ENCODE measurements at regions not wholly inside any gene's neighbourhood (a gene's known extent, or its start where the extent isn't known, plus 50 kb on each side); places are given as distances from the start of the nearest gene placed in this dataset.

- Histone ChIP-seq H3K27me3 (ENCODE audit: low read length) (no peaks in the 10 kb centered on the region), H3K27ac (ENCODE audit: low read depth, low read length) (no peak overlapping the region), H3K36me3 (ENCODE audit: low read length) (no peaks in the 10 kb centered on the region), H3K9ac (ENCODE audit: low read length) (no peak overlapping the region), H2AFZ (ENCODE audit: low read depth, low read length, severe bottlenecking) (no peak overlapping the region), H3K9me3 (ENCODE audit: insufficient read depth, low read length) (no peaks in the 10 kb centered on the region), H3K79me2 (ENCODE audit: insufficient read depth, low read length) (no peaks in the 10 kb centered on the region), H4K20me1 (ENCODE audit: low read depth, low read length) (no peaks in the 10 kb centered on the region), H3F3A (ENCODE audit: insufficient read depth) (no peaks in the 10 kb centered on the region), H3K4me3 (ENCODE audit: insufficient read depth, low read length, poor library complexity, severe bottlenecking) (no peak overlapping the region), H3K4me2 (ENCODE audit: low read depth, low read length, poor library complexity, severe bottlenecking) (no peak overlapping the region), H3K9me2 (replicated peaks; ENCODE audit: insufficient read depth, low read length) (no peaks in the 10 kb centered on the region)
- no peak for TF ChIP-seq EZH2phosphoT487 (conservative IDR thresholded peaks at IDR 0.05; ENCODE audit: low read length)
- TF ChIP-seq CTCF (IDR thresholded peaks at IDR 0.05; ENCODE audit: insufficient read depth, low read length, poor library complexity, severe bottlenecking) = no peak
Observed at GRCh38 chr9:82148901-82149461, 160.4 kb downstream of the SPATA31D1 start.

- Histone ChIP-seq H3K27me3 (ENCODE audit: low read length) (no peaks in the 10 kb centered on the region), H3K9me3 (ENCODE audit: insufficient read depth, low read length) (no peaks in the 10 kb centered on the region), H3K4me2 (ENCODE audit: low read depth, low read length, poor library complexity, severe bottlenecking) (no peak overlapping the region), H3K9me2 (replicated peaks; ENCODE audit: insufficient read depth, low read length) (no peaks in the 10 kb centered on the region), H2AFZ (ENCODE audit: low read depth, low read length, severe bottlenecking) (no peak overlapping the region), H3K27ac (ENCODE audit: low read depth, low read length) (no peak overlapping the region), H4K20me1 (ENCODE audit: low read depth, low read length) (no peaks in the 10 kb centered on the region), H3F3A (ENCODE audit: insufficient read depth) (no peaks in the 10 kb centered on the region), H3K79me2 (ENCODE audit: insufficient read depth, low read length) (no peaks in the 10 kb centered on the region), H3K36me3 (ENCODE audit: low read length) (no peaks in the 10 kb centered on the region), H3K4me3 (ENCODE audit: insufficient read depth, low read length, poor library complexity, severe bottlenecking) (no peak overlapping the region), H3K9ac (ENCODE audit: low read length) (no peak overlapping the region)
- TF ChIP-seq CTCF (IDR thresholded peaks at IDR 0.05; ENCODE audit: insufficient read depth, low read length, poor library complexity, severe bottlenecking) (no peak), EZH2phosphoT487 (conservative IDR thresholded peaks at IDR 0.05; ENCODE audit: low read length) (no peak)
Observed at GRCh38 chr9:82149501-82149946, 161.0 kb downstream of the SPATA31D1 start.

GRCh38 chr9:82152181-82152580, 163.6 kb downstream of the SPATA31D1 start:
- Histone ChIP-seq H3K27ac (ENCODE audit: low read depth, low read length) (no peak overlapping the region), H3K9ac (ENCODE audit: low read length) (no peak overlapping the region), H3K4me3 (ENCODE audit: insufficient read depth, low read length, poor library complexity, severe bottlenecking) (no peak overlapping the region), H3K27me3 (ENCODE audit: low read length) (no peaks in the 10 kb centered on the region), H4K20me1 (ENCODE audit: low read depth, low read length) (no peaks in the 10 kb centered on the region), H3K9me2 (replicated peaks; ENCODE audit: insufficient read depth, low read length) (no peaks in the 10 kb centered on the region), H3K9me3 (ENCODE audit: insufficient read depth, low read length) (no peaks in the 10 kb centered on the region), H3K36me3 (ENCODE audit: low read length) (no peaks in the 10 kb centered on the region), H3K4me2 (ENCODE audit: low read depth, low read length, poor library complexity, severe bottlenecking) (no peak overlapping the region), H2AFZ (ENCODE audit: low read depth, low read length, severe bottlenecking) (no peak overlapping the region), H3K79me2 (ENCODE audit: insufficient read depth, low read length) (no peaks in the 10 kb centered on the region), H3F3A (ENCODE audit: insufficient read depth) (no peaks in the 10 kb centered on the region)
- TF ChIP-seq EZH2phosphoT487 (conservative IDR thresholded peaks at IDR 0.05; ENCODE audit: low read length) (no peak), CTCF (IDR thresholded peaks at IDR 0.05; ENCODE audit: insufficient read depth, low read length, poor library complexity, severe bottlenecking) (no peak)
